Natural killer cell (primary cell): ENCODE measurements at regions not wholly inside any gene's neighbourhood (a gene's known extent, or its start where the extent isn't known, plus 50 kb on each side); places are given as distances from the start of the nearest gene placed in this dataset.

Source experiments
- ATAC-seq, 3 donors: fragments of 150-1000 bp in 2 of 3; fragments of 200-7000 bp in 1 of 3; cut with Tn5 transposase; 1 replicate in 1 of 3; 2 replicates in 2 of 3; pipeline ENCODE4 v1.10.0; 2021; ENCODE audit warnings: mild to moderate bottlenecking in 2 of 3, moderate library complexity in 2 of 3
- DNase-seq, 2 donors: peaks; one replicate each; pipeline versions ENCODE4 v3.0.0 to v3.0.0-alpha.2; 2013 to 2021; ENCODE audit warnings: mixed read lengths in 1 of 2
- H3K27ac ChIP-seq: one replicate; pipeline ENCODE4 v1.5.1; 2013; ENCODE audit warnings: mild to moderate bottlenecking, low read length
- H3K27me3 ChIP-seq: one replicate; pipeline ENCODE4 v1.6.1; 2013; ENCODE audit warnings: low read length; ENCODE audit not compliant: control insufficient read depth, insufficient read depth
- H3K36me3 ChIP-seq: one replicate; pipeline ENCODE4 v1.6.1; 2013; ENCODE audit warnings: low read length; ENCODE audit not compliant: control insufficient read depth, insufficient read depth
- H3K4me1 ChIP-seq: one replicate; pipeline ENCODE4 v1.6.1; 2013; ENCODE audit warnings: low read length; ENCODE audit not compliant: control insufficient read depth, insufficient read depth
- H3K4me3 ChIP-seq: one replicate; pipeline ENCODE4 v1.5.1; 2013; ENCODE audit warnings: low read length
- H3K9me3 ChIP-seq: one replicate; pipeline ENCODE4 v1.6.1; 2013; ENCODE audit warnings: low read length; ENCODE audit not compliant: control insufficient read depth, insufficient read depth
- H3K27ac Mint-ChIP-seq, 2 donors: one replicate each; pipeline ENCODE4 v1.8.0; 2022; ENCODE audit warnings: mild to moderate bottlenecking in 2 of 2, mixed read lengths in 2 of 2, moderate library complexity in 1 of 2
- H3K27me3 Mint-ChIP-seq, 2 donors: one replicate each; pipeline ENCODE4 v1.8.0; 2022; ENCODE audit warnings: low read depth in 2 of 2, mixed read lengths in 2 of 2
- H3K36me3 Mint-ChIP-seq: one replicate; pipeline ENCODE4 v1.8.0; 2022; ENCODE audit warnings: mixed read lengths
- H3K4me1 Mint-ChIP-seq, 2 donors: one replicate each; pipeline ENCODE4 v1.8.0; 2022; ENCODE audit warnings: mixed read lengths in 2 of 2
- H3K4me3 Mint-ChIP-seq: one replicate; pipeline ENCODE4 v1.8.0; 2022; ENCODE audit warnings: mild to moderate bottlenecking, moderate library complexity, mixed read lengths
- H3K9me3 Mint-ChIP-seq, 2 donors: one replicate each; pipeline ENCODE4 v1.8.0; 2022; ENCODE audit warnings: mixed read lengths in 2 of 2
- WGBS: methylation state at CpG from one replicate; pipeline ENCODE4 v1.1.7; 2013; ENCODE audit warnings: missing lambda C conversion rate; ENCODE audit not compliant: insufficient coverage; 5-methylcytosine and 5-hydroxymethylcytosine counted together
- intact Hi-C: fragments of 100-400 bp; cut with micrococcal nuclease; formaldehyde crosslinking; loops from one replicate; pipeline ENCODE4 v1.14.2; 2022
- TF ChIP-seq, protein P1 (sequence below): fragments of 200-600 bp; IDR thresholded peaks from one replicate; pipeline ENCODE4 v1.8.0; 2022; ENCODE audit warnings: antibody characterized with exemption

- Mint-ChIP-seq H3K4me3 (no peak overlapping the region), H3K27me3 (no peaks in the 10 kb centered on the region), H3K9me3 (peaks cover 5 to 8% of the 10 kb centered on the region in 2 donors), H3K36me3 (no peaks in the 10 kb centered on the region), H3K27ac (no peak overlapping the region), H3K4me1 (no peaks in the 10 kb centered on the region)
- TF ChIP-seq, protein P1, sequence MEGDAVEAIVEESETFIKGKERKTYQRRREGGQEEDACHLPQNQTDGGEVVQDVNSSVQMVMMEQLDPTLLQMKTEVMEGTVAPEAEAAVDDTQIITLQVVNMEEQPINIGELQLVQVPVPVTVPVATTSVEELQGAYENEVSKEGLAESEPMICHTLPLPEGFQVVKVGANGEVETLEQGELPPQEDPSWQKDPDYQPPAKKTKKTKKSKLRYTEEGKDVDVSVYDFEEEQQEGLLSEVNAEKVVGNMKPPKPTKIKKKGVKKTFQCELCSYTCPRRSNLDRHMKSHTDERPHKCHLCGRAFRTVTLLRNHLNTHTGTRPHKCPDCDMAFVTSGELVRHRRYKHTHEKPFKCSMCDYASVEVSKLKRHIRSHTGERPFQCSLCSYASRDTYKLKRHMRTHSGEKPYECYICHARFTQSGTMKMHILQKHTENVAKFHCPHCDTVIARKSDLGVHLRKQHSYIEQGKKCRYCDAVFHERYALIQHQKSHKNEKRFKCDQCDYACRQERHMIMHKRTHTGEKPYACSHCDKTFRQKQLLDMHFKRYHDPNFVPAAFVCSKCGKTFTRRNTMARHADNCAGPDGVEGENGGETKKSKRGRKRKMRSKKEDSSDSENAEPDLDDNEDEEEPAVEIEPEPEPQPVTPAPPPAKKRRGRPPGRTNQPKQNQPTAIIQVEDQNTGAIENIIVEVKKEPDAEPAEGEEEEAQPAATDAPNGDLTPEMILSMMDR, result no peak
- DNase-seq, result no peak
- Histone ChIP-seq H3K36me3 (no peaks in the 10 kb centered on the region), H3K4me3 (no peak overlapping the region), H3K4me1 (no peaks in the 10 kb centered on the region), H3K27ac (no peak overlapping the region), H3K9me3 (no peaks in the 10 kb centered on the region), H3K27me3 (no peaks in the 10 kb centered on the region)
- no peak for ATAC-seq
- intact Hi-C loops, result no loop called here
- WGBS, result 26% methylated on average over 2 of the region's 2 CpGs
Measured at GRCh38 chr7:15885678-15886077, 199.2 kb upstream of the MEOX2 start.

GRCh38 chr7:15874774-15875173 is 188.3 kb upstream of the MEOX2 start:
- DNase-seq, result no peak
- Mint-ChIP-seq H3K4me3 (no peak overlapping the region), H3K4me1 (no peaks in the 10 kb centered on the region), H3K36me3 (no peaks in the 10 kb centered on the region), H3K9me3 (peaks cover 7 to 21% of the 10 kb centered on the region in 2 donors), H3K27me3 (no peaks in the 10 kb centered on the region), H3K27ac (no peak overlapping the region)
- intact Hi-C loops, result no loop called here
- H3K4me1 ChIP-seq, result no peaks in the 10 kb centered on the region
- no peaks in the 10 kb centered on the region for H3K9me3 ChIP-seq
- no peaks in the 10 kb centered on the region for H3K27me3 ChIP-seq
- H3K36me3 ChIP-seq, result no peaks in the 10 kb centered on the region
- no peak overlapping the region for H3K27ac ChIP-seq
- TF ChIP-seq, protein P1, result no peak
- no peak overlapping the region for H3K4me3 ChIP-seq
- ATAC-seq, result no peak

DNA sequence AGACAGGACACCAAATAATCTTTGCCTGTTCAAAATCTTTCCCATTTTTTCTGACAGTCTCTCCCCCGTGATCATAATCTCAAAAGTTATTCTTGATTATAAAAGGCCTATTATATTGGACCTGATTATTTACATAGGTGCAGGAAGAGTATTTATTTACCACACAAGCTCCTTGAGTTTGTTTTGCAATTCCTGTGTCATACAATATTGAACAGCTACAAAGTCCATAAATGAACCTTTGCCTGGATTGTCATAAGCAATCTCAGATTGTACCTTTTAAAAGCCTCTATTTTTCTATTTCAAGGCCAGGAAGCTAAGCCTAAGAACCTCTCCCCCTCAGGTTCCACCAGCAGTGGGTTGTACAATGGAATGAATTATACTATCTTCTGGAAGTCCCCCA is 183.9 kb upstream of the MEOX2 start:
- DNase-seq (no peak), ATAC-seq (no peak)
- Histone ChIP-seq H3K4me3 (no peak overlapping the region), H3K4me1 (no peaks in the 10 kb centered on the region), H3K36me3 (no peaks in the 10 kb centered on the region), H3K27me3 (no peaks in the 10 kb centered on the region), H3K9me3 (no peaks in the 10 kb centered on the region), H3K27ac (no peak overlapping the region)
- WGBS, result no CpG with 5 or more reads among the region's 1 CpG
- H3K4me3 Mint-ChIP-seq, result no peak overlapping the region
- no peaks in the 10 kb centered on the region for H3K4me1 Mint-ChIP-seq
- peaks cover 8 to 10% of the 10 kb centered on the region in 2 donors for H3K9me3 Mint-ChIP-seq
- no peak overlapping the region for H3K27ac Mint-ChIP-seq
- TF ChIP-seq, protein P1, result no peak
- intact Hi-C loops, result no loop called here
- no peaks in the 10 kb centered on the region for H3K27me3 Mint-ChIP-seq
- no peaks in the 10 kb centered on the region for H3K36me3 Mint-ChIP-seq

DNA sequence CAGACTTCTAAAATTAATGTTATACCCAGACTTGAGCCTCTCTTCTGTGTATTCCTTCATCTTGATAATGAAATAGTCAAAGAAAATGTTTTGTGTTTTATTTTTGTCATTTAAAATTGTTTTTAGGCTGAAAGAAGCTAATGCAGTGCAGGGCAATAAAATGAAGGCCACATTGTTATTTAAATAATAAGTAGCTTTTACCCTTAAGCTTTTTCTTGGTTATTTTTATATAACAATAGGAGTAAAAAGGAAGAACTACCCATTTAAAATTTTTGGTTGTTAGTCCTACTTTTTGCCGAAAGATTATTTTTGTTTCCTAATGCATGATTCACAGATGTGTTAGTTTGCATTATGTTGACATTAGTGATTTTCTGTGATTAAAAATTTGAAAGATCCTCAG is 181.0 kb upstream of the MEOX2 start:
- DNase-seq, result no peak

More for the DNA sequence above, 181.0 kb upstream of the MEOX2 start:
- H3K36me3 ChIP-seq, result no peaks in the 10 kb centered on the region
- 100% methylated on average over 1 of the region's 1 CpG for WGBS
- no peak overlapping the region for H3K4me3 Mint-ChIP-seq
- no peaks in the 10 kb centered on the region for H3K27me3 Mint-ChIP-seq
- H3K9me3 Mint-ChIP-seq, result peaks cover 11 to 13% of the 10 kb centered on the region in 2 donors
- no peaks in the 10 kb centered on the region for H3K9me3 ChIP-seq
- no peak overlapping the region for H3K4me3 ChIP-seq
- ATAC-seq, result no peak
- no peak overlapping the region for H3K27ac Mint-ChIP-seq
- intact Hi-C loops, result no loop called here
- H3K27me3 ChIP-seq, result no peaks in the 10 kb centered on the region
- H3K27ac ChIP-seq, result no peak overlapping the region
- TF ChIP-seq, protein P1, result no peak
- H3K36me3 Mint-ChIP-seq, result no peaks in the 10 kb centered on the region
- H3K4me1 Mint-ChIP-seq, result no peaks in the 10 kb centered on the region
- H3K4me1 ChIP-seq, result no peaks in the 10 kb centered on the region
